ENCODE measurements at regions not wholly inside any gene's neighbourhood (a gene's known extent, or its start where the extent isn't known, plus 50 kb on each side); places are given as distances from the start of the nearest gene placed in this dataset.

GRCh38 chr15:27595211-27595610 lies 503.9 kb downstream of the OCA2 start:
- CTCF ChIA-PET = no interaction called here

GRCh38 chr15:27592036-27592760 lies 506.9 kb downstream of the OCA2 start:
- CTCF ChIA-PET = no interaction called here
- POLR2A ChIA-PET (ENCODE audit: low non-redundant PET) = no interaction called here
- no peak for DNase-seq (ENCODE audit: low spot score)
- TF ChIP-seq CTCF (conservative IDR thresholded peaks at IDR 0.05; ENCODE audit: low read depth) = no peak
- no peak overlapping the region for H3K27ac ChIP-seq

More at GRCh38 chr15:27595211-27595610, 503.9 kb downstream of the OCA2 start:
- H3K27ac ChIP-seq = no peak overlapping the region
- TF ChIP-seq CTCF (conservative IDR thresholded peaks at IDR 0.05; ENCODE audit: low read depth) = no peak
- no peak for DNase-seq (ENCODE audit: low spot score)
- POLR2A ChIA-PET (ENCODE audit: low non-redundant PET) = no interaction called here

Data from RWPE1 (cell line).